ENCODE measurements at regions not wholly inside any gene's neighbourhood (a gene's known extent, or its start where the extent isn't known, plus 50 kb on each side); places are given as distances from the start of the nearest gene placed in this dataset.

- CTCF ChIA-PET = no interaction called here
Observed at GRCh38 chr15:81897057-81897677, 148.7 kb downstream of the MEX3B start.

GRCh38 chr15:81896356-81896755 is 149.5 kb downstream of the MEX3B start:
- ATAC-seq (no peak), DNase-seq (ENCODE audit: low read depth, low spot score) (no peak)
- Histone ChIP-seq H3K27me3 (ENCODE audit: control insufficient read depth, insufficient read depth, low read length) (no peaks in the 10 kb centered on the region), H3K4me3 (ENCODE audit: low read depth in 2 of 2, low read length in 2 of 2) (no peak overlapping the region), H3K9me3 (ENCODE audit: control insufficient read depth, insufficient read depth, low read depth, low read length) (no peaks in the 10 kb centered on the region), H3K4me1 (ENCODE audit: control insufficient read depth, insufficient read depth, low read length) (no peaks in the 10 kb centered on the region), H3K27ac (ENCODE audit: low read length) (no peak overlapping the region), H3K36me3 (ENCODE audit: control insufficient read depth, insufficient read depth, low read length) (no peaks in the 10 kb centered on the region)
- no TSS peak for BruUV-seq (replicated peaks)
- in situ Hi-C loops (cut with HindIII; ENCODE audit: low pct_unique_long_range_greater_than_20kb, low sequenced_read_pairs) (no loop called here), intact Hi-C loops (cut with micrococcal nuclease; ENCODE audit: unreplicated experiment) (no loop called here)
- CTCF ChIA-PET = no interaction called here
- TF ChIP-seq REST (IDR thresholded peaks at IDR 0.05; ENCODE audit: insufficient read depth in 1 of 2, low read depth in 2 of 2, low read length in 1 of 2) (no peak), POLR2AphosphoS5 (IDR thresholded peaks at IDR 0.05; ENCODE audit: low read depth, low read length) (no peak), CTCF (IDR thresholded peaks at IDR 0.05) (no peak), TCF7L2 (IDR thresholded peaks at IDR 0.05; ENCODE audit: low read depth, low read length) (no peak), SIN3A (IDR thresholded peaks at IDR 0.05; ENCODE audit: borderline replicate concordance, insufficient read depth, low read depth, low read length) (no peak)
- POLR2A ChIA-PET = no interaction called here

More at GRCh38 chr15:81897057-81897677, 148.7 kb downstream of the MEX3B start:
- in situ Hi-C loops (cut with HindIII; ENCODE audit: low pct_unique_long_range_greater_than_20kb, low sequenced_read_pairs) (no loop called here), intact Hi-C loops (cut with micrococcal nuclease; ENCODE audit: unreplicated experiment) (no loop called here)
- H3K27ac ChIP-seq (ENCODE audit: low read length) = no peak overlapping the region
- BruUV-seq (replicated peaks) = no TSS peak
- H3K4me1 ChIP-seq (ENCODE audit: control insufficient read depth, insufficient read depth, low read length) = no peaks in the 10 kb centered on the region
- POLR2A ChIA-PET = no interaction called here
- H3K4me3 ChIP-seq (ENCODE audit: low read depth in 2 of 2, low read length in 2 of 2) = no peak overlapping the region
- ATAC-seq (no peak), DNase-seq (ENCODE audit: low read depth, low spot score) (no peak)
- H3K27me3 ChIP-seq (ENCODE audit: control insufficient read depth, insufficient read depth, low read length) = no peaks in the 10 kb centered on the region
- no peak for TF ChIP-seq CTCF (IDR thresholded peaks at IDR 0.05)
- no peak for TF ChIP-seq SIN3A (IDR thresholded peaks at IDR 0.05; ENCODE audit: borderline replicate concordance, insufficient read depth, low read depth, low read length)
- no peak for TF ChIP-seq POLR2AphosphoS5 (IDR thresholded peaks at IDR 0.05; ENCODE audit: low read depth, low read length)
- no peak for TF ChIP-seq TCF7L2 (IDR thresholded peaks at IDR 0.05; ENCODE audit: low read depth, low read length)
- no peak for TF ChIP-seq REST (IDR thresholded peaks at IDR 0.05; ENCODE audit: insufficient read depth in 1 of 2, low read depth in 2 of 2, low read length in 1 of 2)
- H3K9me3 ChIP-seq (ENCODE audit: control insufficient read depth, insufficient read depth, low read depth, low read length) = no peaks in the 10 kb centered on the region
- H3K36me3 ChIP-seq (ENCODE audit: control insufficient read depth, insufficient read depth, low read length) = no peaks in the 10 kb centered on the region
